Prostate gland (tissue), 2 donors: ENCODE measurements at regions not wholly inside any gene's neighbourhood (a gene's known extent, or its start where the extent isn't known, plus 50 kb on each side); places are given as distances from the start of the nearest gene placed in this dataset.

Source experiments
- CTCF ChIP-seq, 4 experiments: fragments of 200-600 bp in 2 of 4; fragments of 450-650 bp in 2 of 4; sonication (generic) in 2 of 4; IDR thresholded peaks; 1 replicate in 3 of 4; 2 replicates in 1 of 4; pipeline ENCODE4 v1.5.1; 2016 to 2019; ENCODE audit warnings: antibody characterized with exemption in 4 of 4, mild to moderate bottlenecking in 2 of 4, moderate library complexity in 2 of 4
- POLR2A ChIP-seq: fragments of 450-650 bp; IDR thresholded peaks from one replicate; pipeline ENCODE4 v1.6.1; 2016; ENCODE audit warnings: antibody characterized with exemption, mild to moderate bottlenecking
- POLR2AphosphoS5 ChIP-seq: sonication (generic); formaldehyde crosslinking; IDR thresholded peaks from one replicate; pipeline ENCODE4 v1.6.1; 2017; ENCODE audit warnings: antibody characterized with exemption

- TF ChIP-seq CTCF (IDR thresholded peaks at IDR 0.05), result no peak
- no peak for TF ChIP-seq POLR2AphosphoS5
- TF ChIP-seq POLR2A, result no peak
Measured at GRCh38 chr12:73964641-73965040, 573.0 kb upstream of the ATXN7L3B start.
